GM12878 (cell line): ENCODE measurements at regions not wholly inside any gene's neighbourhood (a gene's known extent, or its start where the extent isn't known, plus 50 kb on each side); places are given as distances from the start of the nearest gene placed in this dataset.

Experiments
- ATAC-seq: fragments of 200-7000 bp; cut with Tn5 transposase; 3 replicates; pipeline ENCODE4 v1.9.1; 2020; ENCODE audit warnings: mild to moderate bottlenecking, moderate library complexity
- BruUV-seq: library from RNA; stranded (reverse); fragments of 400-500 nt; replicated peaks from 2 replicates; lab custom pipeline; 2021; lab: Mats Ljungman, UMichigan
- CTCF ChIA-PET: fragments of 300-600 bp; sonication (Branson Sonifier 250); formaldehyde crosslinking; extraction: SDS; loops from one replicate; lab custom pipeline; 2021; ENCODE audit warnings: inconsistent platforms; lab: Yijun Ruan, JAX
- POLR2A ChIA-PET: fragments of 350-600 bp; formaldehyde crosslinking; extraction: SDS; loops from one replicate; lab custom pipeline; 2021; ENCODE audit warnings: inconsistent platforms; lab: Charles Lee
- RAD21 ChIA-PET: fragments of 300-600 bp; sonication (Branson Sonifier 250); formaldehyde crosslinking; loops from one replicate; lab custom pipeline; 2023; ENCODE audit warnings: antibody characterized with exemption; ENCODE audit not compliant: unreplicated experiment; lab: Charles Lee
- SMC1A ChIA-PET: fragments of 300-600 bp; sonication (Branson Sonifier 250); formaldehyde crosslinking; loops from one replicate; lab custom pipeline; 2023; ENCODE audit not compliant: unreplicated experiment, uncharacterized antibody; lab: Charles Lee
- DNase-seq: peaks from one replicate; pipeline ENCODE4 v3.0.0-alpha.2; 2011; ENCODE audit warnings: low read depth, low spot score
- FAIRE-seq: peaks from 3 replicates; lab custom pipeline; 2011; peaks lifted over from hg19 to GRCh38; lab: Jason Lieb, UNC
- H2AFZ ChIP-seq: 2 replicates; pipeline ENCODE4 v1.6.0; 2011; ENCODE audit warnings: low read depth, low read length, control low read depth; ENCODE audit not compliant: control insufficient read depth
- H3K27ac ChIP-seq: 2 replicates; pipeline ENCODE4 v1.5.1; 2011; ENCODE audit warnings: control low read depth; ENCODE audit not compliant: control insufficient read depth, insufficient read depth
- H3K27me3 ChIP-seq, 2 experiments: replicated peaks in 1 of 2; 2 replicates each; pipeline versions ENCODE4 v1.6.0 to v1.6.1; 2011; ENCODE audit warnings: low read length in 1 of 2; ENCODE audit not compliant: control insufficient read depth in 2 of 2, insufficient read depth in 2 of 2
- H3K36me3 ChIP-seq, 2 experiments: 2 replicates each; pipeline ENCODE4 v1.5.1; 2011; ENCODE audit warnings: low read length in 1 of 2; ENCODE audit not compliant: control insufficient read depth in 2 of 2, insufficient read depth in 2 of 2
- H3K4me1 ChIP-seq: 2 replicates; pipeline ENCODE4 v1.6.1; 2011; ENCODE audit warnings: mild to moderate bottlenecking, low read length, moderate library complexity, mixed read lengths; ENCODE audit not compliant: control insufficient read depth, insufficient read depth
- H3K4me2 ChIP-seq: 2 replicates; pipeline ENCODE4 v1.6.0; 2011; ENCODE audit warnings: control low read depth; ENCODE audit not compliant: control insufficient read depth, insufficient read depth
- H3K4me3 ChIP-seq: fragments of 200-600 bp; sonication (generic); 2 replicates; pipeline ENCODE4 v1.5.1; 2016
- H3K79me2 ChIP-seq: 2 replicates; pipeline ENCODE4 v1.6.0; 2011; ENCODE audit warnings: low read length; ENCODE audit not compliant: control insufficient read depth, insufficient read depth
- H3K9ac ChIP-seq: 2 replicates; pipeline ENCODE4 v1.8.0; 2011; ENCODE audit warnings: low read length, control low read depth, mixed read lengths; ENCODE audit not compliant: control insufficient read depth, insufficient read depth
- H3K9me3 ChIP-seq: replicated peaks from 3 replicates; pipeline ENCODE4 v1.5.1; 2011; ENCODE audit warnings: mild to moderate bottlenecking, low read length; ENCODE audit not compliant: control insufficient read depth, insufficient read depth
- H4K20me1 ChIP-seq: 2 replicates; pipeline ENCODE4 v1.6.0; 2011; ENCODE audit not compliant: control insufficient read depth, insufficient read depth
- BHLHE40 ChIP-seq, 2 experiments: fragments of 450-650 bp in 1 of 2; IDR thresholded peaks; 2 replicates each; pipeline ENCODE4 v1.6.1; 2011 to 2017; ENCODE audit warnings: low read depth in 2 of 2, borderline replicate concordance in 1 of 2, improper control_type of control experiment in 1 of 2, low read length in 1 of 2, mild to moderate bottlenecking in 1 of 2
- CREB1 ChIP-seq: IDR thresholded peaks from 2 replicates; pipeline ENCODE4 v1.6.1; 2012; ENCODE audit warnings: low read depth, mild to moderate bottlenecking, inconsistent platforms
- CTCF ChIP-seq, 3 experiments: IDR thresholded peaks in 2 of 3; conservative IDR thresholded peaks in 1 of 3; 2 replicates each; pipeline ENCODE4 v1.5.1; 2011; ENCODE audit warnings: low read depth in 3 of 3, low read length in 3 of 3, mild to moderate bottlenecking in 3 of 3, control low read depth in 2 of 3, moderate library complexity in 2 of 3, inconsistent platforms in 1 of 3, mixed read lengths in 1 of 3; ENCODE audit not compliant: control insufficient read depth in 2 of 3, insufficient read depth in 1 of 3; ENCODE audit errors: extremely low read depth in 1 of 3
- MEF2B ChIP-seq: fragments of 450-650 bp; IDR thresholded peaks from 2 replicates; pipeline ENCODE4 v1.6.1; 2018; ENCODE audit warnings: mild to moderate bottlenecking, moderate library complexity; ENCODE audit not compliant: partially characterized antibody, poor library complexity, severe bottlenecking
- PKNOX1 ChIP-seq: fragments of 450-650 bp; IDR thresholded peaks from 2 replicates; pipeline ENCODE4 v1.6.1; 2016; ENCODE audit warnings: mild to moderate bottlenecking
- TCF12 ChIP-seq: IDR thresholded peaks from 2 replicates; pipeline ENCODE4 v1.6.1; 2011; ENCODE audit warnings: low read depth, mild to moderate bottlenecking, low read length
- TCF3 ChIP-seq: IDR thresholded peaks from 2 replicates; pipeline ENCODE4 v1.6.1; 2012; ENCODE audit warnings: low read depth, mild to moderate bottlenecking, low read length, borderline replicate concordance; ENCODE audit not compliant: insufficient read depth
- ZNF687 ChIP-seq: fragments of 450-650 bp; IDR thresholded peaks from 2 replicates; pipeline ENCODE4 v1.6.1; 2017; ENCODE audit warnings: mild to moderate bottlenecking, moderate library complexity
- WGBS: methylation state at CpG from one replicate; pipeline ENCODE4 v1.1.6; 2016; ENCODE audit warnings: low lambda C conversion rate; ENCODE audit not compliant: insufficient replicate concordance, insufficient coverage; ENCODE audit errors: missing lambda C conversion rate; 5-methylcytosine and 5-hydroxymethylcytosine counted together
- in situ Hi-C: fragments of 300-500 bp; cut with MboI; formaldehyde crosslinking; loops from 9 replicates; pipeline ENCODE4 v1.14.3; 2018; ENCODE audit warnings: mixed read lengths
- intact Hi-C: fragments of 100-400 bp; cut with micrococcal nuclease; formaldehyde crosslinking; loops from one replicate; pipeline ENCODE4 v1.14.2; 2022; ENCODE audit not compliant: unreplicated experiment

GRCh38 chr2:220504938-220505503, 877.6 kb downstream of the SLC4A3 start:
- in situ Hi-C loops, result no loop called here
- ATAC-seq, result no peak
- no peak overlapping the region for H2AFZ ChIP-seq

More at GRCh38 chr2:220504938-220505503, 877.6 kb downstream of the SLC4A3 start:
- WGBS, result 0% methylated on average over 2 of the region's 2 CpGs
- intact Hi-C loops, result no loop called here
- no TSS peak for BruUV-seq
- no peaks in the 10 kb centered on the region for H4K20me1 ChIP-seq
- H3K9me3 ChIP-seq, result no peaks in the 10 kb centered on the region
- H3K36me3 ChIP-seq, result no peaks in the 10 kb centered on the region
- ChIA-PET POLR2A (no interaction called here), RAD21 (no interaction called here), SMC1A (no interaction called here), CTCF (no interaction called here)
- H3K4me2 ChIP-seq, result no peak overlapping the region
- no peak for DNase-seq
- H3K4me1 ChIP-seq, result no peaks in the 10 kb centered on the region
- no peaks in the 10 kb centered on the region for H3K27me3 ChIP-seq
- FAIRE-seq, result no peak
- H3K9ac ChIP-seq, result no peak overlapping the region
- TF ChIP-seq BHLHE40 (IDR thresholded peaks at IDR 0.05; ENCODE audit: borderline replicate concordance in 1 of 2, low read depth in 2 of 2, low read length in 1 of 2) (no peak), CREB1 (no peak), TCF3 (no peak), ZNF687 (no peak), PKNOX1 (no peak), MEF2B (no peak), TCF12 (no peak), CTCF (IDR thresholded peaks at IDR 0.05 in 2 of 3, conservative IDR thresholded peaks at IDR 0.05 in 1 of 3; ENCODE audit: control insufficient read depth in 2 of 3, extremely low read depth in 1 of 3, insufficient read depth in 1 of 3, low read depth in 3 of 3, low read length in 3 of 3) (no peak)
- H3K79me2 ChIP-seq, result no peaks in the 10 kb centered on the region
- H3K27ac ChIP-seq, result no peak overlapping the region
- no peak overlapping the region for H3K4me3 ChIP-seq
